A673 (cell line): ENCODE measurements at regions not wholly inside any gene's neighbourhood (a gene's known extent, or its start where the extent isn't known, plus 50 kb on each side); places are given as distances from the start of the nearest gene placed in this dataset.

Experiments
- BruUV-seq: library from RNA; stranded (reverse); fragments of 400-500 nt; replicated peaks from 2 replicates; lab custom pipeline; 2021; lab: Mats Ljungman, UMichigan
- CTCF ChIA-PET: fragments of 300-600 bp; sonication (Branson Sonifier 250); formaldehyde crosslinking; loops from one replicate; lab custom pipeline; 2022; ENCODE audit warnings: antibody characterized with exemption; lab: Charles Lee
- POLR2A ChIA-PET: fragments of 300-600 bp; sonication (Branson Sonifier 250); formaldehyde crosslinking; loops from one replicate; lab custom pipeline; 2022; ENCODE audit warnings: antibody characterized with exemption; ENCODE audit not compliant: low non-redundant PET; lab: Charles Lee
- DNase-seq: peaks from one replicate; pipeline ENCODE4 v3.0.0-alpha.2; 2015; ENCODE audit warnings: low spot score
- H3K27ac ChIP-seq: fragments of 200-600 bp; sonication (generic); 2 replicates; pipeline ENCODE4 v1.5.1; 2016; ENCODE audit warnings: mixed run types, low read depth, mild to moderate bottlenecking, mixed read lengths, antibody characterized with exemption, low read length; ENCODE audit not compliant: poor library complexity, severe bottlenecking
- H3K27me3 ChIP-seq: fragments of 200-600 bp; sonication (generic); replicated peaks from 2 replicates; pipeline ENCODE4 v1.6.1; 2017; ENCODE audit warnings: mixed run types, low read depth, mild to moderate bottlenecking, mixed read lengths, antibody characterized with exemption, low read length; ENCODE audit not compliant: insufficient read depth, poor library complexity
- H3K36me3 ChIP-seq: fragments of 200-600 bp; sonication (generic); 2 replicates; pipeline ENCODE4 v1.6.1; 2016; ENCODE audit warnings: mixed run types, mild to moderate bottlenecking, mixed read lengths, antibody characterized with exemption, low read length; ENCODE audit not compliant: insufficient read depth, poor library complexity, severe bottlenecking
- H3K4me1 ChIP-seq: fragments of 200-600 bp; sonication (generic); 2 replicates; pipeline ENCODE4 v1.6.1; 2017; ENCODE audit warnings: mixed run types, mild to moderate bottlenecking, mixed read lengths, antibody characterized with exemption, low read length; ENCODE audit not compliant: insufficient read depth, poor library complexity, severe bottlenecking
- H3K4me3 ChIP-seq: fragments of 200-600 bp; sonication (generic); 2 replicates; pipeline ENCODE4 v1.5.1; 2016; ENCODE audit warnings: low read depth, mixed run types, mild to moderate bottlenecking, mixed read lengths, low read length; ENCODE audit not compliant: poor library complexity, severe bottlenecking
- H3K9me3 ChIP-seq: fragments of 200-600 bp; sonication (generic); 2 replicates; pipeline ENCODE4 v1.6.1; 2016; ENCODE audit warnings: mixed run types, low read depth, mild to moderate bottlenecking, mixed read lengths, antibody characterized with exemption, low read length; ENCODE audit not compliant: poor library complexity, severe bottlenecking
- CTCF ChIP-seq: fragments of 300-800, 200-600 bp; sonication (generic); conservative IDR thresholded peaks from 2 replicates; pipeline ENCODE4 v1.5.1; 2017; ENCODE audit warnings: low read depth, mild to moderate bottlenecking, antibody characterized with exemption, low read length, moderate library complexity, mixed read lengths
- EZH2 ChIP-seq: fragments of 200-600 bp; sonication (generic); IDR thresholded peaks from 2 replicates; pipeline ENCODE4 v1.6.1; 2017; ENCODE audit warnings: borderline replicate concordance, low read depth, mild to moderate bottlenecking, mixed read lengths, antibody characterized with exemption, low read length; ENCODE audit not compliant: poor library complexity, severe bottlenecking
- intact Hi-C: fragments of 100-400 bp; cut with micrococcal nuclease; formaldehyde crosslinking; loops from one replicate; pipeline ENCODE4 v1.10.0; 2022; ENCODE audit not compliant: unreplicated experiment

DNA sequence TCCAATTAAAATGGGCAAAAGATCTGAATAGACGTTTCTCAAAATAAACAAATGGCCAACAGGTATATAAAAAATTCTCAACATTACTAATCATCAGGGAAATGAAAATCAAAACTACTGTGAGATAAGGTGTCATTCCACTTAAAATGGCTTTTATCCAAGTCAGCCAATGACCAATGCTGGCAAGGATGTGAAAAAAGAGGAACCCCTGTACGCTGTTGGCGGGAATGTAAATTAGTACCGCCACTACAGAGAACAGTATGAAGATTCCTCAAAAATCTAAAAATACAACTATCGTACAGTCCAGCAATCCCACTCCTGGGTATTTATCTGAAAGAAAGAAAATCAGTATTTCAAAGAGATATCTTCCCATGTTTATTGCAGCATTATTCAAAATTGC lies 176.9 kb upstream of the STT3B start:
- Histone ChIP-seq H3K27ac (no peak overlapping the region), H3K4me1 (no peaks in the 10 kb centered on the region), H3K4me3 (no peak overlapping the region), H3K27me3 (no peaks in the 10 kb centered on the region), H3K36me3 (no peaks in the 10 kb centered on the region), H3K9me3 (no peaks in the 10 kb centered on the region)
- intact Hi-C loops: no loop called here
- DNase-seq: no peak
- POLR2A ChIA-PET: no interaction called here
- TF ChIP-seq CTCF (no peak), EZH2 (no peak)
- CTCF ChIA-PET: no interaction called here
- no TSS peak for BruUV-seq

DNA sequence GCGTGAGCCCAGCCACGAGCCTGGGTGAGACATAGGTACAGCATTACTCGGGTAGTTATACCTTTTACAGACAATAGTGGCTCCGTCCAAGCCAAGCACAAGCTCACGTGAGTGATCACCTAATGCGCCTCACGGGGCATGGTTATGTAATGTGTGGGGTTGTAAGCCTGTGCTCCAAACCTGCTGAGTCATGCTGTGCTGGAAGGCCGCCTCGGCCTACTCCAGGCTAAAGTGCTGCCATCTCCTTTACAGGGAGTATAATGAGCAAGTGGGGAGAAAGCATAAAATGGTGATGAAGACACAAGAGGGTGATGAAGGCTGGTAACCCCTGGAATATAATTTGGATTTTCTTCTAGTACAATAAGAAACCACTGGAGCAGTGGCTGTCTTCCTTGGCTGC lies 175.8 kb upstream of the STT3B start:
- intact Hi-C loops: no loop called here
- BruUV-seq: no TSS peak
- no peak for DNase-seq
- TF ChIP-seq CTCF: no peak
- no peaks in the 10 kb centered on the region for H3K9me3 ChIP-seq
- ChIA-PET POLR2A (no interaction called here), CTCF (no interaction called here)
- no peak overlapping the region for H3K27ac ChIP-seq
- no peak overlapping the region for H3K4me3 ChIP-seq
- H3K36me3 ChIP-seq: no peaks in the 10 kb centered on the region
- no peaks in the 10 kb centered on the region for H3K4me1 ChIP-seq
- no peaks in the 10 kb centered on the region for H3K27me3 ChIP-seq

DNA sequence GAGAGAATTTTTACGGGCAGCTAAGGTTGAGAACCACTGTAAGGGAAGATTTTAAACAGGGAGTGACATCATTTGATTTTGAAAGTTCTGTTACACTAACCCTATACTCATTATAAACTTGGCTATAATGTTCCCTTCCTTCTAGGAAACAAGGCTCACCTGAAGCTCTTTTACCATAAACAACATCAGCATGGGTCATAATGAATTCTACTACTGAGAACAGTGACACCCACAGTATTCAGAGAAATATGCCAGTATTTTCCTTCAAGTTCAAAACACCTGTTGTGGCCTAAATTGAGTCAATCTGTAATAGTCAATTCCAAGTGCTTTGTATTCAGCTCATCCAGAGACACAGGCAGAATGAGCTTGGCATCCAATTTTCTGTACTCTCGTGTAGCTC lies 175.3 kb upstream of the STT3B start:
- ChIA-PET CTCF (no interaction called here), POLR2A (no interaction called here)
- Histone ChIP-seq H3K27me3 (no peaks in the 10 kb centered on the region), H3K36me3 (no peaks in the 10 kb centered on the region), H3K27ac (no peak overlapping the region), H3K4me3 (no peak overlapping the region), H3K9me3 (no peaks in the 10 kb centered on the region), H3K4me1 (no peaks in the 10 kb centered on the region)
- BruUV-seq: no TSS peak
- TF ChIP-seq EZH2 (no peak), CTCF (no peak)
- intact Hi-C loops: no loop called here
- no peak for DNase-seq
